HEK293T (cell line): ENCODE measurements at regions not wholly inside any gene's neighbourhood (a gene's known extent, or its start where the extent isn't known, plus 50 kb on each side); places are given as distances from the start of the nearest gene placed in this dataset.

Source experiments
- ARNT ChIP-seq: fragments of 450-650 bp; IDR thresholded peaks from 2 replicates; pipeline ENCODE4 v1.6.1; 2017; ENCODE audit warnings: mild to moderate bottlenecking
- BHLHE40 ChIP-seq: fragments of 450-650 bp; IDR thresholded peaks from 2 replicates; pipeline ENCODE4 v1.6.1; 2016; ENCODE audit warnings: mild to moderate bottlenecking, moderate library complexity, borderline replicate concordance
- CTBP1 ChIP-seq: fragments of 450-650 bp; IDR thresholded peaks from 2 replicates; pipeline ENCODE4 v1.6.1; 2016; ENCODE audit warnings: borderline replicate concordance
- FOXA1 ChIP-seq: fragments of 450-650 bp; IDR thresholded peaks from 2 replicates; pipeline ENCODE4 v1.6.1; 2016; ENCODE audit warnings: mild to moderate bottlenecking
- FOXK2 ChIP-seq: fragments of 450-650 bp; IDR thresholded peaks from 2 replicates; pipeline ENCODE4 v1.6.1; 2016; ENCODE audit warnings: mild to moderate bottlenecking
- FOXM1 ChIP-seq: fragments of 450-650 bp; IDR thresholded peaks from 2 replicates; pipeline ENCODE4 v1.6.1; 2017; ENCODE audit warnings: mild to moderate bottlenecking, borderline replicate concordance
- HDGF ChIP-seq: fragments of 450-650 bp; IDR thresholded peaks from 2 replicates; pipeline ENCODE4 v1.6.1; 2017; ENCODE audit warnings: antibody characterized with exemption, borderline replicate concordance
- L3MBTL2 ChIP-seq: fragments of 450-650 bp; conservative IDR thresholded peaks from 2 replicates; pipeline ENCODE4 v1.6.1; 2016; ENCODE audit warnings: mild to moderate bottlenecking
- NFRKB ChIP-seq: fragments of 450-650 bp; IDR thresholded peaks from 2 replicates; pipeline ENCODE4 v1.6.1; 2016; ENCODE audit warnings: mild to moderate bottlenecking, moderate library complexity
- SP1 ChIP-seq: fragments of 450-650 bp; IDR thresholded peaks from 2 replicates; pipeline ENCODE4 v1.6.1; 2017
- SUZ12 ChIP-seq: fragments of 450-650 bp; IDR thresholded peaks from 2 replicates; pipeline ENCODE4 v1.6.1; 2016; ENCODE audit warnings: mild to moderate bottlenecking
- TARDBP ChIP-seq: fragments of 450-650 bp; IDR thresholded peaks from 2 replicates; pipeline ENCODE4 v1.6.1; 2016
- TF ChIP-seq, protein P1 (sequence below): fragments of 450-650 bp; IDR thresholded peaks from 2 replicates; pipeline ENCODE4 v1.6.1; 2016

GRCh38 chr2:20129331-20130159, 78.1 kb upstream of the LAPTM4A start:
- no peak for TF ChIP-seq L3MBTL2
- no peak for TF ChIP-seq FOXA1
- TF ChIP-seq SP1 = no peak
- no peak for TF ChIP-seq NFRKB
- no peak for TF ChIP-seq ARNT
- no peak for TF ChIP-seq FOXK2
- no peak for TF ChIP-seq FOXM1
- no peak for TF ChIP-seq SUZ12
- no peak for TF ChIP-seq HDGF
- TF ChIP-seq BHLHE40 = no peak
- TF ChIP-seq TARDBP = no peak
- TF ChIP-seq, protein P1, sequence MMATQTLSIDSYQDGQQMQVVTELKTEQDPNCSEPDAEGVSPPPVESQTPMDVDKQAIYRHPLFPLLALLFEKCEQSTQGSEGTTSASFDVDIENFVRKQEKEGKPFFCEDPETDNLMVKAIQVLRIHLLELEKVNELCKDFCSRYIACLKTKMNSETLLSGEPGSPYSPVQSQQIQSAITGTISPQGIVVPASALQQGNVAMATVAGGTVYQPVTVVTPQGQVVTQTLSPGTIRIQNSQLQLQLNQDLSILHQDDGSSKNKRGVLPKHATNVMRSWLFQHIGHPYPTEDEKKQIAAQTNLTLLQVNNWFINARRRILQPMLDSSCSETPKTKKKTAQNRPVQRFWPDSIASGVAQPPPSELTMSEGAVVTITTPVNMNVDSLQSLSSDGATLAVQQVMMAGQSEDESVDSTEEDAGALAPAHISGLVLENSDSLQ = no peak
- no peak for TF ChIP-seq CTBP1
